IMR-90 (cell line): ENCODE measurements at regions not wholly inside any gene's neighbourhood (a gene's known extent, or its start where the extent isn't known, plus 50 kb on each side); places are given as distances from the start of the nearest gene placed in this dataset.

Experiments used
- ATAC-seq: fragments of 200-7000 bp; cut with Tn5 transposase; 2 replicates; pipeline ENCODE4 v1.9.1; 2020; ENCODE audit warnings: low read depth, mild to moderate bottlenecking, moderate library complexity
- BruUV-seq: library from RNA; stranded (reverse); fragments of 400-500 nt; replicated peaks from 2 replicates; lab custom pipeline; 2021; lab: Mats Ljungman, UMichigan
- CTCF ChIA-PET: fragments of 300-600 bp; formaldehyde crosslinking; extraction: SDS; loops from one replicate; lab custom pipeline; 2021; ENCODE audit warnings: antibody characterized with exemption; lab: Yijun Ruan, JAX
- POLR2A ChIA-PET: fragments of 300-600 bp; sonication (Branson Sonifier 250); formaldehyde crosslinking; loops from one replicate; lab custom pipeline; 2022; ENCODE audit warnings: antibody characterized with exemption; ENCODE audit not compliant: unreplicated experiment; lab: Charles Lee
- DNase-seq: peaks from one replicate; pipeline ENCODE4 v3.0.0; 2013
- H2AFZ ChIP-seq: replicated peaks from 2 replicates; pipeline ENCODE3; 2013; ENCODE audit warnings: low read length, mild to moderate bottlenecking; ENCODE audit not compliant: poor library complexity
- H2AK5ac ChIP-seq: 2 replicates; pipeline ENCODE4 v1.6.1; 2013; ENCODE audit warnings: low read depth, low read length, inconsistent platforms
- H2AK9ac ChIP-seq: replicated peaks from 2 replicates; pipeline ENCODE3; 2013; ENCODE audit warnings: mild to moderate bottlenecking, low read depth, low read length, moderate library complexity; ENCODE audit not compliant: poor library complexity
- H2BK120ac ChIP-seq: 2 replicates; pipeline ENCODE4 v1.6.1; 2013; ENCODE audit warnings: low read depth, low read length, inconsistent platforms
- H2BK15ac ChIP-seq: 3 replicates; pipeline ENCODE4 v1.6.1; 2013; ENCODE audit warnings: low read depth, low read length, inconsistent platforms
- H2BK20ac ChIP-seq: 2 replicates; pipeline ENCODE4 v1.6.1; 2013; ENCODE audit warnings: low read depth, mild to moderate bottlenecking, inconsistent platforms, low read length, moderate library complexity
- H2BK5ac ChIP-seq: 2 replicates; pipeline ENCODE4 v1.6.1; 2013; ENCODE audit warnings: mild to moderate bottlenecking, low read depth, low read length, inconsistent platforms; ENCODE audit not compliant: poor library complexity, severe bottlenecking
- H3K14ac ChIP-seq: replicated peaks from 2 replicates; pipeline ENCODE4 v1.6.1; 2013; ENCODE audit warnings: low read depth, low read length, inconsistent platforms
- H3K18ac ChIP-seq: 2 replicates; pipeline ENCODE4 v1.6.1; 2013; ENCODE audit warnings: low read depth, low read length, control low read depth
- H3K23ac ChIP-seq: 2 replicates; pipeline ENCODE4 v1.6.1; 2013; ENCODE audit warnings: low read depth, low read length, inconsistent platforms
- H3K27ac ChIP-seq: 2 replicates; pipeline ENCODE4 v1.5.1; 2013; ENCODE audit warnings: mild to moderate bottlenecking, control low read depth, low read length; ENCODE audit not compliant: insufficient read depth
- H3K27me3 ChIP-seq: 2 replicates; pipeline ENCODE4 v1.6.1; 2013; ENCODE audit warnings: low read length; ENCODE audit not compliant: control insufficient read depth, insufficient read depth
- H3K36me3 ChIP-seq: 2 replicates; pipeline ENCODE4 v1.6.1; 2013; ENCODE audit warnings: low read length, mixed read lengths; ENCODE audit not compliant: control insufficient read depth, insufficient read depth
- H3K4ac ChIP-seq: 2 replicates; pipeline ENCODE4 v1.6.1; 2013; ENCODE audit warnings: low read depth, low read length, inconsistent platforms
- H3K4me1 ChIP-seq: 2 replicates; pipeline ENCODE4 v1.6.1; 2013; ENCODE audit warnings: low read length, mixed read lengths; ENCODE audit not compliant: control insufficient read depth, insufficient read depth
- H3K4me2 ChIP-seq: 2 replicates; pipeline ENCODE4 v1.6.1; 2013; ENCODE audit warnings: low read depth, mild to moderate bottlenecking, control low read depth, low read length, moderate library complexity
- H3K4me3 ChIP-seq: 2 replicates; pipeline ENCODE4 v1.5.1; 2013; ENCODE audit warnings: low read depth, mild to moderate bottlenecking, control low read depth, low read length, moderate library complexity; ENCODE audit not compliant: insufficient read depth
- H3K56ac ChIP-seq: 2 replicates; pipeline ENCODE4 v1.6.1; 2013; ENCODE audit warnings: low read length, inconsistent platforms; ENCODE audit not compliant: insufficient read depth; ENCODE audit errors: extremely low read depth
- H3K79me1 ChIP-seq, 2 experiments: 2 replicates each; pipeline ENCODE4 v1.6.1; 2013; ENCODE audit warnings: low read length in 2 of 2, inconsistent platforms in 1 of 2, low read depth in 1 of 2
- H3K9ac ChIP-seq: 2 replicates; pipeline ENCODE4 v1.6.1; 2013; ENCODE audit warnings: low read depth, low read length, control low read depth
- H3K9me1 ChIP-seq: 2 replicates; pipeline ENCODE4 v1.6.1; 2013; ENCODE audit warnings: low read length, inconsistent platforms; ENCODE audit not compliant: insufficient read depth
- H3K9me3 ChIP-seq: 2 replicates; pipeline ENCODE4 v1.6.1; 2013; ENCODE audit warnings: low read length; ENCODE audit not compliant: control insufficient read depth, insufficient read depth
- H4K20me1 ChIP-seq: 2 replicates; pipeline ENCODE4 v1.6.1; 2013; ENCODE audit warnings: low read length, inconsistent platforms; ENCODE audit not compliant: insufficient read depth
- H4K5ac ChIP-seq: 2 replicates; pipeline ENCODE4 v1.6.1; 2013; ENCODE audit warnings: mild to moderate bottlenecking, low read depth, low read length, control low read depth
- H4K8ac ChIP-seq, 2 experiments: 2 replicates each; pipeline ENCODE4 v1.6.1; 2013; ENCODE audit warnings: low read depth in 2 of 2, low read length in 2 of 2, control low read depth in 1 of 2, inconsistent platforms in 1 of 2
- H4K91ac ChIP-seq: 2 replicates; pipeline ENCODE4 v1.6.1; 2013; ENCODE audit warnings: low read depth, low read length, inconsistent platforms; ENCODE audit not compliant: insufficient read depth
- BHLHE40 ChIP-seq: fragments of 150-350 bp; IDR thresholded peaks from 2 replicates; pipeline ENCODE4 v1.6.1; 2016; ENCODE audit warnings: mild to moderate bottlenecking, low read depth, low read length
- CEBPB ChIP-seq: IDR thresholded peaks from 2 replicates; pipeline ENCODE4 v1.6.1; 2012; ENCODE audit warnings: low read depth, low read length, improper control_type of control experiment
- CHD1 ChIP-seq: IDR thresholded peaks from 2 replicates; pipeline ENCODE4 v1.6.1; 2012; ENCODE audit warnings: low read depth, low read length, improper control_type of control experiment
- FOS ChIP-seq: fragments of 150-350 bp; IDR thresholded peaks from 2 replicates; pipeline ENCODE4 v1.6.1; 2016; ENCODE audit warnings: low read depth, low read length
- MAFK ChIP-seq: IDR thresholded peaks from 2 replicates; pipeline ENCODE4 v1.6.1; 2012; ENCODE audit warnings: low read depth, low read length, improper control_type of control experiment
- MAZ ChIP-seq: IDR thresholded peaks from 2 replicates; pipeline ENCODE4 v1.6.1; 2012; ENCODE audit warnings: low read depth, mild to moderate bottlenecking, low read length, improper control_type of control experiment, moderate library complexity, borderline replicate concordance
- MXI1 ChIP-seq: IDR thresholded peaks from 2 replicates; pipeline ENCODE4 v1.6.1; 2012; ENCODE audit warnings: low read depth, mild to moderate bottlenecking, low read length, moderate library complexity, borderline replicate concordance
- NFE2L2 ChIP-seq: fragments of 150-350 bp; IDR thresholded peaks from 2 replicates; pipeline ENCODE4 v1.6.1; 2016; ENCODE audit warnings: low read depth, mild to moderate bottlenecking, low read length
- POLR2A ChIP-seq: IDR thresholded peaks from 2 replicates; pipeline ENCODE4 v1.6.1; 2012; ENCODE audit warnings: mild to moderate bottlenecking, low read depth, low read length
- RAD21 ChIP-seq: IDR thresholded peaks from 2 replicates; pipeline ENCODE4 v1.6.1; 2012; ENCODE audit warnings: low read length, improper control_type of control experiment
- RCOR1 ChIP-seq: IDR thresholded peaks from 2 replicates; pipeline ENCODE4 v1.6.1; 2012; ENCODE audit warnings: mild to moderate bottlenecking, low read length, improper control_type of control experiment; ENCODE audit not compliant: insufficient replicate concordance
- RFX5 ChIP-seq: IDR thresholded peaks from 2 replicates; pipeline ENCODE4 v1.8.0; 2012; ENCODE audit warnings: low read depth, mild to moderate bottlenecking, low read length, moderate library complexity
- SMC3 ChIP-seq: fragments of 150-350 bp; IDR thresholded peaks from 2 replicates; pipeline ENCODE4 v1.6.1; 2016; ENCODE audit warnings: low read depth, mild to moderate bottlenecking, antibody characterized with exemption, low read length, moderate library complexity
- WGBS, 2 experiments: methylation state at CpG; one replicate each; pipeline versions ENCODE4 v1.1.5 to v1.1.7; 2013; ENCODE audit warnings: missing lambda C conversion rate in 2 of 2; ENCODE audit not compliant: insufficient read length in 1 of 2; ENCODE audit errors: extremely low coverage in 2 of 2; 5-methylcytosine and 5-hydroxymethylcytosine counted together
- dilution Hi-C: fragments of 300-500 bp; cut with HindIII; formaldehyde crosslinking; loops from one replicate; pipeline ENCODE4 v1.14.3; 2018; ENCODE audit warnings: low sequenced_read_pairs; ENCODE audit not compliant: unreplicated experiment
- in situ Hi-C: fragments of 300-500 bp; cut with MboI; formaldehyde crosslinking; loops from 3 replicates; pipeline ENCODE4 v1.14.3; 2019; ENCODE audit warnings: low sequenced_read_pairs, inconsistent platforms, mixed read lengths
- intact Hi-C: fragments of 100-400 bp; cut with micrococcal nuclease; formaldehyde crosslinking; loops from 2 replicates; pipeline ENCODE4 v1.10.0; 2022
- TF ChIP-seq, protein P1 (sequence below): fragments of 150-350 bp; IDR thresholded peaks from 2 replicates; pipeline ENCODE4 v1.6.1; 2017; ENCODE audit warnings: mild to moderate bottlenecking, antibody characterized with exemption, low read length, low read depth
- TF ChIP-seq, protein P2 (sequence below): conservative IDR thresholded peaks from 2 replicates; pipeline ENCODE4 v1.5.1; 2012; ENCODE audit warnings: mild to moderate bottlenecking, low read depth, low read length, improper control_type of control experiment

DNA sequence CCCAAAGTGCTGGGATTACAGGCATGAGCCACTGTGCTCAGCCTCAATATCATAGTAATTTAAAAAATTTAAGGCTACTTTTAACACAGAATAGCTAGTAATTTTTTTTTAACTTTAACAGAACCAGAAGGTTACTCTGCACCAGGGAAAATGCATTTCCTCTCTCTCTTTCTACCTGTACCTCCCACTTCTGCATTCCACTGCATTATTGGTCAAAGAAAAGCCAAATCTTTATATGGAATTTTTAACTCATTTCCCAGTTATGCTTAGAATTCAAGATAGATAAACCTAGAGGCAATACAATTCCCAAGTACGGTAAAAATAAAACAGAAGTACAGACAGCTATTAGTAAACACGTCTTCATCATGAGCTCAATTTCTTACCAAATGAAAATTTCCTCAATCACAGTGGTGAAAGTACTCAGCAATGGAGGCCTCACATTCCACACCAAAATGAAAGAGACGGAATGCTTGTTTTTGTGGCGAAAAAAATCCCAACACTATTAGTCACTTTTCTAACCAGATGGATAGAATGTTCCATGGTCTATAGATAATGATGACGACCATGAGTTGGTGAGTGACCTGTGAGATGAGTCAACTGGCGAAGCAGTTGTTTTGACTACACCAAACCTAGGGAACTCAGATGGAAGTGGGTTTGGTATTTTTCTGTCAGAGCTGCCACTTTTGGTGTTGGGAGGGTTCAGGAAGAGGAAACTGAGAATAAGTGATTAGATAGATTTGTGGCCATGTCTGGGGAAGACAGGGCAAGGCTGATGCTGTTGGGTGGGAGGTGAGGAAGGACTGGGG, 104.7 kb upstream of the SGK1 start:
- WGBS, 2 experiments: 0% methylated on average over 1 of the region's 6 CpGs; no CpG with 5 or more reads in 1 of the 2 experiments
- Histone ChIP-seq H3K36me3 (no peaks in the 10 kb centered on the region), H3K4me3 (no peak overlapping the region), H3K27ac (peak overlapping the region; percentile 96), H2AFZ (peak overlapping the region; percentile 69), H3K9me3 (no peaks in the 10 kb centered on the region), H3K27me3 (no peaks in the 10 kb centered on the region), H4K91ac (peak overlapping the region; percentile 96), H3K4me1 (peaks cover 19% of the 10 kb centered on the region), H2AK9ac (peak overlapping the region; percentile 50), H3K56ac (peak overlapping the region; percentile 81), H4K5ac (peak overlapping the region; percentile 98), H3K4me2 (peak overlapping the region; percentile 57), H3K14ac (peak overlapping the region; percentile 91), H4K8ac (peak overlapping the region; percentile 81 to 95), H2BK20ac (peak overlapping the region; percentile 98), H3K9me1 (peaks cover 18% of the 10 kb centered on the region), H3K4ac (peak overlapping the region; percentile 98), H4K20me1 (no peaks in the 10 kb centered on the region), H2AK5ac (peak overlapping the region; percentile 92), H2BK5ac (peak overlapping the region; percentile 98), H2BK15ac (peak overlapping the region; percentile 95), H2BK120ac (peak overlapping the region; percentile 98), H3K18ac (peak overlapping the region; percentile 95), H3K9ac (peak overlapping the region; percentile 63), H3K23ac (peak overlapping the region; percentile 98), H3K79me1 (0 out of 4 replicates have a peak, but pooled peaks cover 0 to 6% of the 10 kb centered on the region in 2 experiments)
- intact Hi-C loops (loop anchor here (1.0 to 5.0 kb wide), 3 partner anchors 220 to 400 kb away; no protein-coding TSS in a partner anchor), dilution Hi-C loops (no loop called here), in situ Hi-C loops (no loop called here)
- POLR2A ChIA-PET: interaction anchor here (0.5 to 1.3 kb wide), 6 partner anchors 23 to 302 kb away, joined by 3 to 5 read pairs (median 4); no protein-coding TSS in a partner anchor
- no TSS peak for BruUV-seq
- CTCF ChIA-PET: interaction anchor here (0.5 to 1.6 kb wide), 4 partner anchors 14 to 245 kb away, joined by 3 to 4 read pairs (median 3); no protein-coding TSS in a partner anchor
- ATAC-seq (peak; percentile 66), DNase-seq (peak; percentile 100)
- TF ChIP-seq RFX5: no peak
- TF ChIP-seq NFE2L2: peak; percentile 39; the same call in 1 of the 2 replicates
- peak; percentile 51 for TF ChIP-seq CEBPB
- TF ChIP-seq CHD1: 0 out of 2 replicates have a peak, but pooled peaks have one; percentile 77
- TF ChIP-seq RCOR1: no peak
- peak; percentile 3; the same call in 1 of the 2 replicates for TF ChIP-seq BHLHE40
- TF ChIP-seq, protein P1, sequence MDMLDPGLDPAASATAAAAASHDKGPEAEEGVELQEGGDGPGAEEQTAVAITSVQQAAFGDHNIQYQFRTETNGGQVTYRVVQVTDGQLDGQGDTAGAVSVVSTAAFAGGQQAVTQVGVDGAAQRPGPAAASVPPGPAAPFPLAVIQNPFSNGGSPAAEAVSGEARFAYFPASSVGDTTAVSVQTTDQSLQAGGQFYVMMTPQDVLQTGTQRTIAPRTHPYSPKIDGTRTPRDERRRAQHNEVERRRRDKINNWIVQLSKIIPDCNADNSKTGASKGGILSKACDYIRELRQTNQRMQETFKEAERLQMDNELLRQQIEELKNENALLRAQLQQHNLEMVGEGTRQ: no peak
- peak; percentile 95 for TF ChIP-seq FOS
- peak; percentile 24 for TF ChIP-seq RAD21
- TF ChIP-seq MAZ: no peak
- no peak for TF ChIP-seq SMC3
- TF ChIP-seq, protein P2, sequence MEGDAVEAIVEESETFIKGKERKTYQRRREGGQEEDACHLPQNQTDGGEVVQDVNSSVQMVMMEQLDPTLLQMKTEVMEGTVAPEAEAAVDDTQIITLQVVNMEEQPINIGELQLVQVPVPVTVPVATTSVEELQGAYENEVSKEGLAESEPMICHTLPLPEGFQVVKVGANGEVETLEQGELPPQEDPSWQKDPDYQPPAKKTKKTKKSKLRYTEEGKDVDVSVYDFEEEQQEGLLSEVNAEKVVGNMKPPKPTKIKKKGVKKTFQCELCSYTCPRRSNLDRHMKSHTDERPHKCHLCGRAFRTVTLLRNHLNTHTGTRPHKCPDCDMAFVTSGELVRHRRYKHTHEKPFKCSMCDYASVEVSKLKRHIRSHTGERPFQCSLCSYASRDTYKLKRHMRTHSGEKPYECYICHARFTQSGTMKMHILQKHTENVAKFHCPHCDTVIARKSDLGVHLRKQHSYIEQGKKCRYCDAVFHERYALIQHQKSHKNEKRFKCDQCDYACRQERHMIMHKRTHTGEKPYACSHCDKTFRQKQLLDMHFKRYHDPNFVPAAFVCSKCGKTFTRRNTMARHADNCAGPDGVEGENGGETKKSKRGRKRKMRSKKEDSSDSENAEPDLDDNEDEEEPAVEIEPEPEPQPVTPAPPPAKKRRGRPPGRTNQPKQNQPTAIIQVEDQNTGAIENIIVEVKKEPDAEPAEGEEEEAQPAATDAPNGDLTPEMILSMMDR: no peak
- TF ChIP-seq MXI1: no peak
- TF ChIP-seq MAFK: 0 out of 2 replicates have a peak, but pooled peaks have one; percentile 20
- peak; percentile 40; the same call in 1 of the 2 replicates for TF ChIP-seq POLR2A
